ENCODE measurements at regions not wholly inside any gene's neighbourhood (a gene's known extent, or its start where the extent isn't known, plus 50 kb on each side); places are given as distances from the start of the nearest gene placed in this dataset.

DNA sequence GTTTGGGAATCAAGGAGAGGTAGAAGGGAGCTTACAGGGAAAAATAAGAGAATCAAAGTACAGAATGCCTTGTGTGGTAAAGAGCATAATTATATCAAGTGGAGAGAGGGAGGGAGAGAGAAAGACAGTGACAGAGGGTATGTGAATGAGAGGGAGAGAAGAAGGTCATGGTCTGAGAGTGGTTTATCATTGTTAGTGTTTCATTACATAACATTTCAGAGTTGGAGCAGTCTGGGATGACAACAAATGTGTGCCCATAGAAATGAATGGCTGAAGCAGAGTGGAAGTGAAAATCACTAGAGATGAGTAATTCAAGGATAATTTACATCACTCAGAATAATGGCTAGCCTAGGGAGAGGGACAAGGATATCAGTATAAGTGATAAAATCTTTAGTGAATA is 799.2 kb downstream of the TLE1 start:
- TF ChIP-seq CTCF (IDR thresholded peaks at IDR 0.05) (no peak), POLR2A (IDR thresholded peaks at IDR 0.05) (no peak)
